C4-2B (cell line): ENCODE measurements at regions not wholly inside any gene's neighbourhood (a gene's known extent, or its start where the extent isn't known, plus 50 kb on each side); places are given as distances from the start of the nearest gene placed in this dataset.

Experiments
- ZFX ChIP-seq: fragments of 450-650 bp; IDR thresholded peaks from 2 replicates; pipeline ENCODE4 v1.6.1; 2017
- TF ChIP-seq, protein P1 (sequence below): fragments of 450-650 bp; conservative IDR thresholded peaks from 2 replicates; pipeline ENCODE4 v1.5.1; 2017; ENCODE audit warnings: mild to moderate bottlenecking

DNA sequence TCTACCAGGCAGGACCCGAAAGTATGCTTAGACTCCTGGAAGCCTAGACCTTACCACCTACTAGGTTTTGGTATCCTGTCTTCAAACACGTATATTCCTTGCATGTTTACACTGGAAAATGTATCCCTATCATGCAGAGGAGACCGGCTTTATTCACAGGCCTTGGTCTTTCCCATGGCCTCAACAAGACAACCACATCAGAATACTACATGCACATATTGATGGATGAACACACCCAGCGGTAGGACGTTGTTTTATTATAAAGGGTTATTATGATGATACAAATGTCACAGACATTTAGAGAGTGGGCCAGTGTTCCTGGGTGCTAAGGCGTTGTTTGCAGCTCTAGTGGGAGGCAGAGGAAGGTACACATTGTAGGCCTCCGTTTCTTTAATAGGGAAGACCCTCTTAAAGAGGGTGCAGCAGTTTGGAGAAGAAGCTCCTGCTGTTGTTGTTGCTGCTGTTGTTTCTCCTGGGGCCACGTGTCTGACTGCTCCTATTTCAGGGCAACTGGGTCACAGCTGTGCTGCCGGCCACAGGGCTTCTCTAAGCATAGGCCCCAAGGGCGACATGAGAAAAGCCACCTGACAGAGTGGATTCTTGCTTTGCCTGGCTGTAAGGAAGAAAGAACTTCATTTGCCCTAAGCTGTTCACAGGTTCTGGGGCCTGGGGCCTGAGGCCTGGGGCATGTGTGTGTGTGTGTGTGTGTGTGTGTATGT, 98.3 kb upstream of the SASH1 start:
- TF ChIP-seq, protein P1, sequence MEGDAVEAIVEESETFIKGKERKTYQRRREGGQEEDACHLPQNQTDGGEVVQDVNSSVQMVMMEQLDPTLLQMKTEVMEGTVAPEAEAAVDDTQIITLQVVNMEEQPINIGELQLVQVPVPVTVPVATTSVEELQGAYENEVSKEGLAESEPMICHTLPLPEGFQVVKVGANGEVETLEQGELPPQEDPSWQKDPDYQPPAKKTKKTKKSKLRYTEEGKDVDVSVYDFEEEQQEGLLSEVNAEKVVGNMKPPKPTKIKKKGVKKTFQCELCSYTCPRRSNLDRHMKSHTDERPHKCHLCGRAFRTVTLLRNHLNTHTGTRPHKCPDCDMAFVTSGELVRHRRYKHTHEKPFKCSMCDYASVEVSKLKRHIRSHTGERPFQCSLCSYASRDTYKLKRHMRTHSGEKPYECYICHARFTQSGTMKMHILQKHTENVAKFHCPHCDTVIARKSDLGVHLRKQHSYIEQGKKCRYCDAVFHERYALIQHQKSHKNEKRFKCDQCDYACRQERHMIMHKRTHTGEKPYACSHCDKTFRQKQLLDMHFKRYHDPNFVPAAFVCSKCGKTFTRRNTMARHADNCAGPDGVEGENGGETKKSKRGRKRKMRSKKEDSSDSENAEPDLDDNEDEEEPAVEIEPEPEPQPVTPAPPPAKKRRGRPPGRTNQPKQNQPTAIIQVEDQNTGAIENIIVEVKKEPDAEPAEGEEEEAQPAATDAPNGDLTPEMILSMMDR: no peak
- TF ChIP-seq ZFX: no peak
